ENCODE measurements at regions not wholly inside any gene's neighbourhood (a gene's known extent, or its start where the extent isn't known, plus 50 kb on each side); places are given as distances from the start of the nearest gene placed in this dataset.
"Not testable (repeated sequence)": the region's sequence is repeated elsewhere in the genome, so short reads cannot be mapped to it uniquely, and the experiment has no call there.

DNA sequence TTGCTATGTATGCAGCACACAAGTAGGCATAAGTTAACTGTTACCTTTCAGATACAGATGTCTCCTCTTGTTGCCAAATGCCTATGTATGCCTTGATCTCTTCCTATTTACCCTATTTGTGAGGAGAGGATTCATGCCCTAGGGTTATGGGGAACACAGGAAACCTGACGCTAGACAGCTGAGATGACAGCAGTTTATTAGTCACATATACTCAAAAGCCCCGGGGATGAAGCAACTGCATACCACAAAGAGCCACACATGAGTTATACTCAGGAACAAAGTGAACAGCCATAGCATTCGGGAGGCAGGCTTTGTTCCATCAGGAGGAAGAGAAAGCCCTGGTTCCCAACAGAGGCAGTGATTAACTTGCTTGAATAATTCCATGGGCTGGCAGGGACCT lies 1011.7 kb upstream of the PCDH7 start:
- DNase-seq (ENCODE audit: low read depth): peak; percentile 51

DNA sequence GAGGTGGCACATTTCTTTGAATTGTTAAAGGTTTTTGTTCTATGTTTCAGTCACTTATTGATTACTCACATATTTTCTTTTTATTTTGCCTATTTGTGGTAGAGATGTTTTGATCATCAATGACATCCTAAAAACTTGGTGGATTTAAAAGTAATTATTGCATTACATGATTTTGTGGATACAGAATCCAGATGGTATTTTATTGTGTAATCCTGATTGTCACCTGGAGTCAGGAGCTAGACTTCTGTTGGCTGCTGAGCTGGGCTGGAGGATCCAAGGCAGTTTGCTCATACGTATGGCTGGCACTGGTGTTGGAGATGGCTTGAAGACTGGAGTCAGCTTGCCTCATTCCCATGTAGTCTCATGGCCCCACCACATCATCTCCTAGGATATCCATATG lies 1009.6 kb upstream of the PCDH7 start:
- DNase-seq (ENCODE audit: low read depth): no peak

GRCh38 chr4:29711226-29711625 lies 1008.9 kb upstream of the PCDH7 start:
- DNase-seq (ENCODE audit: low read depth): peak; percentile 3

DNA sequence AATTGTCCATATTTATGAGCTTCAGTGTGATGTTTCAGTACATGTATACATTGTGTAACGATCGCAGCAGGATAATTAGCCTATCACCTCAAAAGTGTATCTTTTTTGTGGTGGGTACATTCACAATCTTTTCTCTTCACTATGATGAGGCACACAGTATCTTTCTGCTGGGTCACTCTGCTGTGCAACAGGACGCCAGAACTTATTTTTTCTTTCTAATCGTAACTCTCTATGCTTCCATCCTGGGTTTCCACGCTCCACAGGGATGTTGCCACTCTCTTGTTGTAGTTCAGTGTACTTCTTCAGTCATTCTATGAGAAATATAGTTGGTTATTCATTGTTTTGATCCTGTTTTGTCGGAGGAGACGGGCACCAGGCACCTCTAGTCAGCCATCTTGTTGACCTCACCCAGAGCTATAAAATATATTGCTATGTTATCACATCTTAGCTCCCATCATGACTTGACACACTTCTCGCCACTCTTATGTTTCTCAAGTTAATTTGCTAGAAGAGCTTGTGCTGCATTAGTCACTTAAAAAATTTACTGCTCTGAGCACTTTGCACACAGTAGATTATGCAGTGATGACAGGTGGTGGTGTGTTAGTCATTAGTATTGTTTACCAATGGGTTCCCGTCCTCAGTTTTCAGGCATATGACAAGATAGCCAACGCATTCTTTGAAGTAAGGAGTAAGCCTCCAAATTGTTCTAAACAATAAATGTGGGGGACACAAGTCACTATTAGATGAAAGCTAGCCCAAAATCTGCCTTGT lies 1002.7 kb upstream of the PCDH7 start:
- no peak for DNase-seq (ENCODE audit: low read depth)

DNA sequence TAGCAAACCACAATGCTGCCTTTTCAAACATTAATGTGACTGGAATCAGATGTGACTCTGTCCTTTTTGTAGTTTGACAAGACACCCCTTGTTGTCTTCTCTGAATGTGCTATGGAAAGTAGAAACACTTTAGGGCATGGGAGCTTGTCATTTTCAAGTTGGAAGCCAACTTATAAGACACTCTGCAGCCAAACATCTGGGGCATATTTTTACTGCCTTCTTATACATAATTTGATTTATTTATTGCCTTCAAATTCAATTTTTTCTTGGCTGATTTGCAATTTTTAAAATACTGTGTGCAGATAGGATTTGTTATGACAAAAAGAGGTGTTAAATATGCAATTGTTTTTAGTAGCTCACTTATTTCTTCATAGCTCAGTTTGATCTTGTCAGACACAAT lies 1002.0 kb upstream of the PCDH7 start:
- DNase-seq (ENCODE audit: low read depth): no peak

DNA sequence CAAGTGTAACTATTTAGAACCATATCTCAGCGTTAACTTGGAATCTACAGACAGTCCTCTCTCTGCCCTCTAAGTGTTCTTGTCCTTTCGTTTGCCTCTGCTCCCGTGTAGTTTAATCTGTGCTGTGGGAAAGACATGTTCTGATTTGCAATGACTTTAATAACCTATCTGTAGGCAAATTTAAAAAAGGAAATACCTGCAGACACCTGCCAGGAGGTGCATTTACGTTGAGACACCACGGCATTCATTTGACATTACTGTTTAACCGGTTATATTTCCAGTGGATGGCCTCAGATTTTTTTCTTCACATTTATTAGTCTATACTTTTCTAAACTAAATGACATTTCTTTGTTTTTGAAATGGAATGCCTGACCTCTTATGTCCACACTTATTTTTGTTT lies 997.9 kb upstream of the PCDH7 start:
- no peak for DNase-seq (ENCODE audit: low read depth)

DNA sequence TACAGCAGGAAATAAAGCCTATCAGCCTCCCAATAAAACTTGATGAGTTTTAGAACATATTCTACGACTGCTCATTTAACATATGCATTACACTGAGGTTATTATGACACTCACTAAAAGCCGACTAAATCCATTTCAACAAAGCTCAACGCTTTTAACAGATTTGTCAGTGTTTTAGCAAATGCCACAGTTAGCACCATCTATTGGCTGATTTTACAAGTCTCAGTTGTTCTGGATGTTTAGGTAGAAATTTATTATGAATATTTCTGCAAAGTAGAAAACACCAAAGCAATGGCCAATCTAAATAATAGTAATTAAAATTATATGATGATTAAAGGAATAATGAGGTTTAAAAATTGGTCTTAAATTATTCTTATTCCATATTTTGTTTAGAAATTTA lies 993.2 kb upstream of the PCDH7 start:
- DNase-seq (ENCODE audit: low read depth): no peak

- DNase-seq (ENCODE audit: low read depth): no peak
Measured at GRCh38 chr4:29734343-29735213, 985.6 kb upstream of the PCDH7 start.

DNA sequence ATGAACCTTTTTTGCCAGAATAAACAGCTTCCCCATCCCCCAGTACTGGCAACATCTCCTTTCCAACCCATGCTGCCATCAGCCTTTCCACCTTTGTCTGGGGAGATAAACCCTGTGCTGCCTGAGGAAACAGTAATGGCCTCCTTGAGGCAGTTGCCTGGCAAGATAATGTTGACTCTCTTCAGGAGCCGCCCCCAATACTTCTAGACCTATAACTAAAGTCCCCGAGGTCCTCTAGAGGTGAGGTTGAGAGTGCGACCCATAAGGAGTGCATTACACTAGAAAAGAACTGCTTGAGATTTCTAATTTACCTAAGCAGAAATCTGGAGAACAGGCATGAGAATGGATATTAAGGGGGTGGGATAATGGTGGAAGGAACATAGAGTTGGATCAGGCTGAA lies 963.2 kb upstream of the PCDH7 start:
- DNase-seq (ENCODE audit: low read depth): no peak

GRCh38 chr4:29762151-29762550 lies 958.0 kb upstream of the PCDH7 start:
- DNase-seq (ENCODE audit: low read depth): no peak

- peak; percentile 9 for DNase-seq (ENCODE audit: low read depth)
Measured at GRCh38 chr4:29770627-29771026, 949.5 kb upstream of the PCDH7 start.

GRCh38 chr4:29788123-29788522 lies 932.0 kb upstream of the PCDH7 start:
- DNase-seq (ENCODE audit: low read depth): not testable (repeated sequence)

DNA sequence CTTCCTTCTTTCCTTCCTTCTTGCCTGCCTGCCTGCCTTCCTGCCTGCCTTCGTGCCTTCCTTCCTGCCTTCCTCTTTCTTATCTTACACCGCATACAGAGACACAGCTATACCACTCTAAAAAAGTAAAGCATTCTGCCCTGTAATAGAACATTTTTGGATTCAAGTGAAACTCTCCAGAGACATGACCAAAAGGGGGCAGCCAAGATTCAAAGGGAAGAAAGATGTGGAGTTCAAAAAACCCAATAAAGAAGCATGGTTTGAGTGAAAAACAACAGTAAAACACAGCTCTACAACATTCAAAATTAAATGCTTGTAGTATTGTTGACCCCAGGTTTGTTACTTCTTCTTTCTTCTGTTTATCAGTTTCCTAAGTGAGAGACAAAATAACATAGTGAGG lies 914.9 kb upstream of the PCDH7 start:
- DNase-seq (ENCODE audit: low read depth): no peak

- no peak for DNase-seq (ENCODE audit: low read depth)
Measured at GRCh38 chr4:29805916-29806480, 914.2 kb upstream of the PCDH7 start.

DNA sequence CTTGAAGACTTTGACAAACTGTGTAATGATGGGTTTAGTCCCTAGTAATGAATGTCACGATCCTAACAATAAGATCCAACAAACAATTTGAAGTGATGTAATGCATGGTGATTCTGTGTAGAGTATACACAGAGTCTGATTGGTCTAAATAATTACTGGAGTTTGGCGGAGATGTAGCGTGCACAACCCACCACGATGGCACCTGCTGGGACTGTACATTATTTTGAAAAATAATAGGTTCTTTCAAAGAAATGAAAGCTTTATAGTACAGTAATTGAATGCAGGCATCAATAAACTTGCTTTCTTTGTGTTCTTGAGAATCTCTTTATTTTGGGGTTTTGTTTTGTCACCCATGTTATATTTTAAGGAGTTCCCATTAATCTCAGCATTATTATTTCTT lies 902.2 kb upstream of the PCDH7 start:
- DNase-seq (ENCODE audit: low read depth): no peak

- no peak for DNase-seq (ENCODE audit: low read depth)
Measured at GRCh38 chr4:29829067-29829466, 891.1 kb upstream of the PCDH7 start.

DNA sequence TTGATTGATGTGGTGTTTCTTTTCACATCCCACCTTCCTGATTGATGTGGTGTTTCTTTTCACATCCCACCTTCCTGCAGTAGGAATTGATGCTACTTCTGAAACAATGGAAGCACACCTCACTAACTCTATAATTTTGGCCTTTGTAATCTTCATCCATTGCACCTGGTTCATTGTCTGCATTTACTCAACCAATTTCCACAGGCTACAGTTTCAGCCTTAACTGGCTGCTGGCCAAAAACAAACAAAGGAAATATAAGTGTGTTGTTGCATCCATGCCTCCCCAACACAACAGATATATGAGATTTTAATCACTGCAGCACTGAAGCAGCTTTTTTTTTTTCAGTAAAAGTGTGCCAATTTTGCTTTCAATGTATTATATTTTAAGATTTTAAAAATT lies 867.6 kb upstream of the PCDH7 start:
- no peak for DNase-seq (ENCODE audit: low read depth)

GRCh38 chr4:29853833-29854232 lies 866.3 kb upstream of the PCDH7 start:
- no peak for DNase-seq (ENCODE audit: low read depth)

GRCh38 chr4:29861307-29861706 lies 858.9 kb upstream of the PCDH7 start:
- DNase-seq (ENCODE audit: low read depth): no peak

DNA sequence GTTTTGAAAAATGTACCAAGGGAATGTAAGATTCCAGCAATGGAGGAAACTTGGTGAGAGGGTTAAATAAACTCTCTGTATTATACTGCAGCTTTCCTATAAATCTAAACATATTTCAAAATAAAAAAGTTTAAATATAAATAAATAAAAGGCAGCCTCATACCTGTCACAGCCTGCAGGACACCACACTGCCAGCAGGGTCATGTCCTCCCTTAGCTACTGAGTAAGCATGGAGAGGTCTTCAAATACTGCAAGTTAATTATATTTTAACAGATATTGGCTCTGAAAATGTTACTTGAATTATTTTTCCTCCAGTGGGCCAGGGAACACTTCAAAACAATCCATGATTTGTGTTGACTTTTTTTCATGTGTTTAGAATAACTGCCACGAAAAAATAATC lies 852.8 kb upstream of the PCDH7 start:
- DNase-seq (ENCODE audit: low read depth): no peak

GRCh38 chr4:29900336-29900735 lies 819.8 kb upstream of the PCDH7 start:
- DNase-seq (ENCODE audit: low read depth): peak; percentile 0

GRCh38 chr4:29908276-29908675 lies 811.9 kb upstream of the PCDH7 start:
- DNase-seq (ENCODE audit: low read depth): peak; percentile 0

DNA sequence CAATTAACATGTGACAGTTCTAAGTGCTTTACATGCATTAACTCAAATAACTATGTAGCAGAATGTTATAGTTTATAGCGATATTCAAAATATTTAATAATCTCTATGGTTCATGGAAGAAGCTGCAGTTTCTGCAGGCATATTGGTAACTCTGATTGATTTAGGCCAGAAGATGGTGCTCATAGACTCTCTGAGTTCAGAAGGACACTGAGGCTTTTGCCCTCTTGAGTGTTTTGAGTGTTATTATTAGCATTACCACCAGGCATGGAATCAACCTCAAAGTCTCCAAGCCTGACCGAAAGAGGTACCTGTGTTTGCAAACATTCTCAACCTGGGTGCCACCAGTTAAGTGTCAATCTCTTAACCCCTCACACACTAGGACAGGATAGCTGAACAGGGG lies 792.3 kb upstream of the PCDH7 start:
- no peak for DNase-seq (ENCODE audit: low read depth)
